CD4-positive, alpha-beta T cell (primary cell): ENCODE measurements at regions not wholly inside any gene's neighbourhood (a gene's known extent, or its start where the extent isn't known, plus 50 kb on each side); places are given as distances from the start of the nearest gene placed in this dataset.

Experiments
- ATAC-seq: fragments of 200-7000 bp; cut with Tn5 transposase; one replicate; pipeline ENCODE4 v1.10.0; 2022; ENCODE audit warnings: mild to moderate bottlenecking; ENCODE audit not compliant: poor library complexity
- CTCF ChIA-PET: fragments of 350-600 bp; sonication (Branson Sonifier 250); formaldehyde crosslinking; loops from one replicate; lab custom pipeline; 2021; ENCODE audit warnings: antibody characterized with exemption, inconsistent platforms; lab: Charles Lee
- POLR2A ChIA-PET: fragments of 350-600 bp; sonication (Branson Sonifier 250); formaldehyde crosslinking; loops from one replicate; lab custom pipeline; 2021; ENCODE audit warnings: antibody characterized with exemption, inconsistent platforms; lab: Charles Lee
- DNase-seq, 14 experiments: peaks; one replicate each; pipeline ENCODE4 v3.0.0-alpha.2; 2013 to 2020; ENCODE audit warnings: mixed read lengths in 2 of 14
- H3K27ac ChIP-seq, 2 donors: one replicate each; pipeline versions ENCODE4 v1.5.1 to v1.7.0; 2013; ENCODE audit warnings: low read length in 2 of 2, low read depth in 1 of 2, mild to moderate bottlenecking in 1 of 2
- H3K27me3 ChIP-seq, 2 experiments: 1 replicate in 1 of 2; 2 replicates in 1 of 2; pipeline versions ENCODE4 v1.6.1 to v1.7.0; 2013; ENCODE audit warnings: low read length in 2 of 2, control low read depth in 1 of 2, mild to moderate bottlenecking in 1 of 2, moderate library complexity in 1 of 2; ENCODE audit not compliant: insufficient read depth in 2 of 2, control insufficient read depth in 1 of 2
- H3K36me3 ChIP-seq: one replicate; pipeline ENCODE4 v1.6.1; 2013; ENCODE audit warnings: low read length, control low read depth; ENCODE audit not compliant: insufficient read depth
- H3K4me1 ChIP-seq: one replicate; pipeline ENCODE4 v1.6.1; 2013; ENCODE audit warnings: low read length, control low read depth; ENCODE audit not compliant: insufficient read depth
- H3K4me3 ChIP-seq: one replicate; pipeline ENCODE4 v1.5.1; 2013; ENCODE audit warnings: mild to moderate bottlenecking, low read length, moderate library complexity
- H3K9me3 ChIP-seq, 2 experiments: 1 replicate in 1 of 2; 2 replicates in 1 of 2; pipeline versions ENCODE4 v1.6.1 to v1.7.0; 2013; ENCODE audit warnings: low read length in 2 of 2, mild to moderate bottlenecking in 2 of 2, control low read depth in 1 of 2, moderate library complexity in 1 of 2; ENCODE audit not compliant: control insufficient read depth in 1 of 2, insufficient read depth in 1 of 2
- H3K27ac Mint-ChIP-seq: one replicate; pipeline ENCODE4 v1.8.0; 2020; ENCODE audit warnings: mixed read lengths
- H3K27me3 Mint-ChIP-seq: one replicate; pipeline ENCODE4 v1.8.0; 2021; ENCODE audit warnings: mixed read lengths
- H3K36me3 Mint-ChIP-seq: one replicate; pipeline ENCODE4 v1.8.0; 2021; ENCODE audit warnings: low read depth, mixed read lengths
- H3K4me1 Mint-ChIP-seq: one replicate; pipeline ENCODE4 v1.8.0; 2021; ENCODE audit warnings: low read depth, mixed read lengths
- H3K4me3 Mint-ChIP-seq: one replicate; pipeline ENCODE4 v1.8.0; 2020; ENCODE audit warnings: mild to moderate bottlenecking, mixed read lengths
- H3K9me3 Mint-ChIP-seq: one replicate; pipeline ENCODE4 v1.8.0; 2020; ENCODE audit warnings: mixed read lengths
- CTCF ChIP-seq: fragments of 200-600 bp; IDR thresholded peaks from one replicate; pipeline ENCODE4 v1.8.0; 2022; ENCODE audit warnings: antibody characterized with exemption, mild to moderate bottlenecking
- intact Hi-C, 2 experiments: fragments of 100-400 bp; cut with DNase I in 1 of 2; cut with micrococcal nuclease in 1 of 2; formaldehyde crosslinking; loops; one replicate each; pipeline versions ENCODE4 v1.15.1 to v1.9.0; 2023 to 2025; cut with DNase I, micrococcal nuclease

GRCh38 chr7:53446170-53446569, 410.7 kb downstream of the POM121L12 start:
- POLR2A ChIA-PET, result no interaction called here
- intact Hi-C loops, result no loop called here
- Mint-ChIP-seq H3K4me1 (no peaks in the 10 kb centered on the region), H3K27ac (no peak overlapping the region), H3K4me3 (no peak overlapping the region), H3K27me3 (no peaks in the 10 kb centered on the region), H3K9me3 (peaks cover 4% of the 10 kb centered on the region), H3K36me3 (no peaks in the 10 kb centered on the region)
- H3K4me1 ChIP-seq, result no peaks in the 10 kb centered on the region
- CTCF ChIA-PET, result no interaction called here
- H3K9me3 ChIP-seq, result no peaks in the 10 kb centered on the region
- no peaks in the 10 kb centered on the region for H3K36me3 ChIP-seq
- no peaks in the 10 kb centered on the region for H3K27me3 ChIP-seq
- ATAC-seq (no peak), DNase-seq (no peak)
- no peak overlapping the region for H3K4me3 ChIP-seq
- H3K27ac ChIP-seq, result no peak overlapping the region
- TF ChIP-seq CTCF, result no peak

- Histone ChIP-seq H3K4me3 (no peak overlapping the region), H3K27me3 (no peaks in the 10 kb centered on the region), H3K27ac (no peak overlapping the region), H3K9me3 (peaks cover 0 to 4% of the 10 kb centered on the region in 2 experiments), H3K4me1 (no peaks in the 10 kb centered on the region), H3K36me3 (no peaks in the 10 kb centered on the region)
- ChIA-PET CTCF (interaction anchor here (0.6 kb wide), 1 partner anchor 347 kb away, joined by 3 read pairs; no protein-coding TSS in a partner anchor), POLR2A (no interaction called here)
- intact Hi-C loops, result no loop called here
- TF ChIP-seq CTCF, result no peak
- ATAC-seq, result no peak
- peaks cover 4% of the 10 kb centered on the region for H3K9me3 Mint-ChIP-seq
- H3K4me3 Mint-ChIP-seq, result no peak overlapping the region
- H3K27me3 Mint-ChIP-seq, result no peaks in the 10 kb centered on the region
- H3K4me1 Mint-ChIP-seq, result no peaks in the 10 kb centered on the region
- DNase-seq, result no peak
- H3K36me3 Mint-ChIP-seq, result no peaks in the 10 kb centered on the region
- no peak overlapping the region for H3K27ac Mint-ChIP-seq
Observed at GRCh38 chr7:53458636-53459035, 423.2 kb downstream of the POM121L12 start.

GRCh38 chr7:53466371-53466770, 430.9 kb downstream of the POM121L12 start:
- Histone ChIP-seq H3K4me3 (no peak overlapping the region), H3K27me3 (no peaks in the 10 kb centered on the region), H3K9me3 (peaks cover 0 to 5% of the 10 kb centered on the region in 2 experiments), H3K36me3 (no peaks in the 10 kb centered on the region), H3K4me1 (no peaks in the 10 kb centered on the region), H3K27ac (no peak overlapping the region)
- H3K4me1 Mint-ChIP-seq, result no peaks in the 10 kb centered on the region
- intact Hi-C loops, result no loop called here
- DNase-seq (no peak), ATAC-seq (no peak)
- TF ChIP-seq CTCF, result no peak
- peaks cover 18% of the 10 kb centered on the region for H3K9me3 Mint-ChIP-seq
- POLR2A ChIA-PET, result no interaction called here
- no peaks in the 10 kb centered on the region for H3K27me3 Mint-ChIP-seq
- no peak overlapping the region for H3K27ac Mint-ChIP-seq
- H3K36me3 Mint-ChIP-seq, result no peaks in the 10 kb centered on the region
- no peak overlapping the region for H3K4me3 Mint-ChIP-seq
- CTCF ChIA-PET, result no interaction called here
